ENCODE measurements at regions not wholly inside any gene's neighbourhood (a gene's known extent, or its start where the extent isn't known, plus 50 kb on each side); places are given as distances from the start of the nearest gene placed in this dataset.

- TF ChIP-seq USF1 (CRISPR knock-in tag; IDR thresholded peaks at IDR 0.05), result no peak
- TF ChIP-seq CTCF (IDR thresholded peaks at IDR 0.05), result no peak
- TF ChIP-seq, protein P1, sequence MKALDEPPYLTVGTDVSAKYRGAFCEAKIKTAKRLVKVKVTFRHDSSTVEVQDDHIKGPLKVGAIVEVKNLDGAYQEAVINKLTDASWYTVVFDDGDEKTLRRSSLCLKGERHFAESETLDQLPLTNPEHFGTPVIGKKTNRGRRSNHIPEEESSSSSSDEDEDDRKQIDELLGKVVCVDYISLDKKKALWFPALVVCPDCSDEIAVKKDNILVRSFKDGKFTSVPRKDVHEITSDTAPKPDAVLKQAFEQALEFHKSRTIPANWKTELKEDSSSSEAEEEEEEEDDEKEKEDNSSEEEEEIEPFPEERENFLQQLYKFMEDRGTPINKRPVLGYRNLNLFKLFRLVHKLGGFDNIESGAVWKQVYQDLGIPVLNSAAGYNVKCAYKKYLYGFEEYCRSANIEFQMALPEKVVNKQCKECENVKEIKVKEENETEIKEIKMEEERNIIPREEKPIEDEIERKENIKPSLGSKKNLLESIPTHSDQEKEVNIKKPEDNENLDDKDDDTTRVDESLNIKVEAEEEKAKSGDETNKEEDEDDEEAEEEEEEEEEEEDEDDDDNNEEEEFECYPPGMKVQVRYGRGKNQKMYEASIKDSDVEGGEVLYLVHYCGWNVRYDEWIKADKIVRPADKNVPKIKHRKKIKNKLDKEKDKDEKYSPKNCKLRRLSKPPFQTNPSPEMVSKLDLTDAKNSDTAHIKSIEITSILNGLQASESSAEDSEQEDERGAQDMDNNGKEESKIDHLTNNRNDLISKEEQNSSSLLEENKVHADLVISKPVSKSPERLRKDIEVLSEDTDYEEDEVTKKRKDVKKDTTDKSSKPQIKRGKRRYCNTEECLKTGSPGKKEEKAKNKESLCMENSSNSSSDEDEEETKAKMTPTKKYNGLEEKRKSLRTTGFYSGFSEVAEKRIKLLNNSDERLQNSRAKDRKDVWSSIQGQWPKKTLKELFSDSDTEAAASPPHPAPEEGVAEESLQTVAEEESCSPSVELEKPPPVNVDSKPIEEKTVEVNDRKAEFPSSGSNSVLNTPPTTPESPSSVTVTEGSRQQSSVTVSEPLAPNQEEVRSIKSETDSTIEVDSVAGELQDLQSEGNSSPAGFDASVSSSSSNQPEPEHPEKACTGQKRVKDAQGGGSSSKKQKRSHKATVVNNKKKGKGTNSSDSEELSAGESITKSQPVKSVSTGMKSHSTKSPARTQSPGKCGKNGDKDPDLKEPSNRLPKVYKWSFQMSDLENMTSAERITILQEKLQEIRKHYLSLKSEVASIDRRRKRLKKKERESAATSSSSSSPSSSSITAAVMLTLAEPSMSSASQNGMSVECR (CRISPR knock-in tag; IDR thresholded peaks at IDR 0.05; ENCODE audit: borderline replicate concordance), result no peak
- TF ChIP-seq TCF7 (CRISPR knock-in tag; IDR thresholded peaks at IDR 0.05; ENCODE audit: low read depth), result no peak
- TF ChIP-seq ZBTB21 (CRISPR knock-in tag; IDR thresholded peaks at IDR 0.05; ENCODE audit: borderline replicate concordance), result no peak
- TF ChIP-seq ATF2 (CRISPR knock-in tag; IDR thresholded peaks at IDR 0.05; ENCODE audit: borderline replicate concordance, low read depth), result no peak
- no peak for TF ChIP-seq CREM (CRISPR knock-in tag; IDR thresholded peaks at IDR 0.05)
- TF ChIP-seq ELF4 (CRISPR knock-in tag; IDR thresholded peaks at IDR 0.05; ENCODE audit: low read depth), result no peak
- no peak for TF ChIP-seq ETV6 (CRISPR knock-in tag; IDR thresholded peaks at IDR 0.05)
- no peak for TF ChIP-seq MAX (CRISPR knock-in tag; IDR thresholded peaks at IDR 0.05)
Measured at GRCh38 chr2:22821458-22821857, 563.5 kb upstream of the KLHL29 start.

Data from WTC11 (cell line).